ENCODE measurements at regions not wholly inside any gene's neighbourhood (a gene's known extent, or its start where the extent isn't known, plus 50 kb on each side); places are given as distances from the start of the nearest gene placed in this dataset.
"Not testable (repeated sequence)": the region's sequence is repeated elsewhere in the genome, so short reads cannot be mapped to it uniquely, and the experiment has no call there.

- DNase-seq (ENCODE audit: low read depth): no peak
Measured at GRCh38 chr4:131644619-131645018, 1504.5 kb upstream of the PCDH10 start.

- DNase-seq (ENCODE audit: low read depth): no peak
Measured at GRCh38 chr4:131649227-131649626, 1499.9 kb upstream of the PCDH10 start.

- DNase-seq (ENCODE audit: low read depth): no peak
Measured at GRCh38 chr4:131650951-131651350, 1498.1 kb upstream of the PCDH10 start.

GRCh38 chr4:131683314-131683713, 1465.8 kb upstream of the PCDH10 start:
- DNase-seq (ENCODE audit: low read depth): not testable (repeated sequence)

GRCh38 chr4:131721883-131722282, 1427.2 kb upstream of the PCDH10 start:
- no peak for DNase-seq (ENCODE audit: low read depth)

- not testable (repeated sequence) for DNase-seq (ENCODE audit: low read depth)
Measured at GRCh38 chr4:131723069-131723468, 1426.0 kb upstream of the PCDH10 start.

- DNase-seq (ENCODE audit: low read depth): not testable (repeated sequence)
Measured at GRCh38 chr4:131724847-131725246, 1424.2 kb upstream of the PCDH10 start.

GRCh38 chr4:131725521-131725920, 1423.6 kb upstream of the PCDH10 start:
- not testable (repeated sequence) for DNase-seq (ENCODE audit: low read depth)

GRCh38 chr4:131726940-131727339, 1422.2 kb upstream of the PCDH10 start:
- DNase-seq (ENCODE audit: low read depth): not testable (repeated sequence)

- DNase-seq (ENCODE audit: low read depth): not testable (repeated sequence)
Measured at GRCh38 chr4:131727418-131727817, 1421.7 kb upstream of the PCDH10 start.

- not testable (repeated sequence) for DNase-seq (ENCODE audit: low read depth)
Measured at GRCh38 chr4:131729205-131729604, 1419.9 kb upstream of the PCDH10 start.

GRCh38 chr4:131729716-131730398, 1419.2 kb upstream of the PCDH10 start:
- not testable (repeated sequence) for DNase-seq (ENCODE audit: low read depth)

GRCh38 chr4:131730574-131730973, 1418.5 kb upstream of the PCDH10 start:
- not testable (repeated sequence) for DNase-seq (ENCODE audit: low read depth)

- DNase-seq (ENCODE audit: low read depth): not testable (repeated sequence)
Measured at GRCh38 chr4:131732034-131732630, 1417.0 kb upstream of the PCDH10 start.

- not testable (repeated sequence) for DNase-seq (ENCODE audit: low read depth)
Measured at GRCh38 chr4:131734321-131734720, 1414.8 kb upstream of the PCDH10 start.

GRCh38 chr4:131734851-131735385, 1414.2 kb upstream of the PCDH10 start:
- DNase-seq (ENCODE audit: low read depth): not testable (repeated sequence)

- not testable (repeated sequence) for DNase-seq (ENCODE audit: low read depth)
Measured at GRCh38 chr4:131738991-131739390, 1410.1 kb upstream of the PCDH10 start.

- DNase-seq (ENCODE audit: low read depth): not testable (repeated sequence)
Measured at GRCh38 chr4:131741836-131742235, 1407.3 kb upstream of the PCDH10 start.

- DNase-seq (ENCODE audit: low read depth): not testable (repeated sequence)
Measured at GRCh38 chr4:131742536-131743205, 1406.4 kb upstream of the PCDH10 start.

GRCh38 chr4:131743348-131743747, 1405.7 kb upstream of the PCDH10 start:
- not testable (repeated sequence) for DNase-seq (ENCODE audit: low read depth)

GRCh38 chr4:131747203-131747602, 1401.9 kb upstream of the PCDH10 start:
- not testable (repeated sequence) for DNase-seq (ENCODE audit: low read depth)

- DNase-seq (ENCODE audit: low read depth): not testable (repeated sequence)
Measured at GRCh38 chr4:131749224-131749623, 1399.9 kb upstream of the PCDH10 start.

- DNase-seq (ENCODE audit: low read depth): not testable (repeated sequence)
Measured at GRCh38 chr4:131750006-131750405, 1399.1 kb upstream of the PCDH10 start.

Data from stimulated activated CD8-positive, alpha-beta memory T cell treated with anti-CD3 and anti-CD28 coated beads, Interleukin-15, amount 100 ng/mL, for 1 hour (primary cell).